ENCODE measurements at regions not wholly inside any gene's neighbourhood (a gene's known extent, or its start where the extent isn't known, plus 50 kb on each side); places are given as distances from the start of the nearest gene placed in this dataset.
"Not testable (repeated sequence)": the region's sequence is repeated elsewhere in the genome, so short reads cannot be mapped to it uniquely, and the experiment has no call there.

DNA sequence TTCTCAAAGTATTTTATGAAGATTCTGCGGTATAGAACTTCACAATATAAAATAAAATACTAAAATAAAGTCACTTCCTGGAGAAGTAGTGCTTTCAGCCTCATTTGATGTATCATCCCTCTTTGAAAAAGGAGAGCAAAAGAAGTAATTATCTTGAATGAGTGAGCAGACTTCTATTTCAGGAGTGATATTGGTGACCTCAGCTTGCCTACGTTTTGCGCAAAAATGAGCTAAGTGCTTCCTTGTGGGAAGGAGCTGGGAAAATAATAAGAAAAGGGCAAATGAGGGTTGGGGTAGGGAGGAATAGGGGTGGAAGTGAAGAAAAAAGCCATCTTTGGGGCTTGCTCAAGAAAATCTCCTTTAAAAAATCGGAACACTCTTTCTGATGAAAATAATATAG lies 1773.6 kb downstream of the OLFM4 start:
- no peak overlapping the region for H3K4me3 ChIP-seq (ENCODE audit: low read length)
- H3K27me3 ChIP-seq (ENCODE audit: insufficient read depth, low read depth, low read length), result no peaks in the 10 kb centered on the region
- no peaks in the 10 kb centered on the region for H3K79me2 ChIP-seq (replicated peaks; ENCODE audit: insufficient read depth, low read length)
- TF ChIP-seq RAD21 (conservative IDR thresholded peaks at IDR 0.05) (no peak), MXI1 (conservative IDR thresholded peaks at IDR 0.05; ENCODE audit: poor library complexity, severe bottlenecking) (no peak), POLR2AphosphoS5 (IDR thresholded peaks at IDR 0.05) (no peak)
- TF ChIP-seq, protein P1, sequence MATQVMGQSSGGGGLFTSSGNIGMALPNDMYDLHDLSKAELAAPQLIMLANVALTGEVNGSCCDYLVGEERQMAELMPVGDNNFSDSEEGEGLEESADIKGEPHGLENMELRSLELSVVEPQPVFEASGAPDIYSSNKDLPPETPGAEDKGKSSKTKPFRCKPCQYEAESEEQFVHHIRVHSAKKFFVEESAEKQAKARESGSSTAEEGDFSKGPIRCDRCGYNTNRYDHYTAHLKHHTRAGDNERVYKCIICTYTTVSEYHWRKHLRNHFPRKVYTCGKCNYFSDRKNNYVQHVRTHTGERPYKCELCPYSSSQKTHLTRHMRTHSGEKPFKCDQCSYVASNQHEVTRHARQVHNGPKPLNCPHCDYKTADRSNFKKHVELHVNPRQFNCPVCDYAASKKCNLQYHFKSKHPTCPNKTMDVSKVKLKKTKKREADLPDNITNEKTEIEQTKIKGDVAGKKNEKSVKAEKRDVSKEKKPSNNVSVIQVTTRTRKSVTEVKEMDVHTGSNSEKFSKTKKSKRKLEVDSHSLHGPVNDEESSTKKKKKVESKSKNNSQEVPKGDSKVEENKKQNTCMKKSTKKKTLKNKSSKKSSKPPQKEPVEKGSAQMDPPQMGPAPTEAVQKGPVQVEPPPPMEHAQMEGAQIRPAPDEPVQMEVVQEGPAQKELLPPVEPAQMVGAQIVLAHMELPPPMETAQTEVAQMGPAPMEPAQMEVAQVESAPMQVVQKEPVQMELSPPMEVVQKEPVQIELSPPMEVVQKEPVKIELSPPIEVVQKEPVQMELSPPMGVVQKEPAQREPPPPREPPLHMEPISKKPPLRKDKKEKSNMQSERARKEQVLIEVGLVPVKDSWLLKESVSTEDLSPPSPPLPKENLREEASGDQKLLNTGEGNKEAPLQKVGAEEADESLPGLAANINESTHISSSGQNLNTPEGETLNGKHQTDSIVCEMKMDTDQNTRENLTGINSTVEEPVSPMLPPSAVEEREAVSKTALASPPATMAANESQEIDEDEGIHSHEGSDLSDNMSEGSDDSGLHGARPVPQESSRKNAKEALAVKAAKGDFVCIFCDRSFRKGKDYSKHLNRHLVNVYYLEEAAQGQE (IDR thresholded peaks at IDR 0.05; ENCODE audit: borderline replicate concordance), result no peak
- H3F3A ChIP-seq (ENCODE audit: insufficient read depth, low read length, poor library complexity, severe bottlenecking), result no peaks in the 10 kb centered on the region
- H3K4me2 ChIP-seq (ENCODE audit: low read length), result no peak overlapping the region
- H3K9me2 ChIP-seq (ENCODE audit: insufficient read depth, low read length), result no peaks in the 10 kb centered on the region
- H2AFZ ChIP-seq (ENCODE audit: low read depth, low read length), result no peak overlapping the region
- H3K9me3 ChIP-seq (ENCODE audit: low read length), result no peaks in the 10 kb centered on the region
- no peaks in the 10 kb centered on the region for H3K36me3 ChIP-seq (ENCODE audit: insufficient read depth, low read length)
- H3K9ac ChIP-seq (ENCODE audit: low read length), result no peak overlapping the region
- no peaks in the 10 kb centered on the region for H4K20me1 ChIP-seq (ENCODE audit: insufficient read depth)
- H3K27ac ChIP-seq (ENCODE audit: low read length), result no peak overlapping the region

DNA sequence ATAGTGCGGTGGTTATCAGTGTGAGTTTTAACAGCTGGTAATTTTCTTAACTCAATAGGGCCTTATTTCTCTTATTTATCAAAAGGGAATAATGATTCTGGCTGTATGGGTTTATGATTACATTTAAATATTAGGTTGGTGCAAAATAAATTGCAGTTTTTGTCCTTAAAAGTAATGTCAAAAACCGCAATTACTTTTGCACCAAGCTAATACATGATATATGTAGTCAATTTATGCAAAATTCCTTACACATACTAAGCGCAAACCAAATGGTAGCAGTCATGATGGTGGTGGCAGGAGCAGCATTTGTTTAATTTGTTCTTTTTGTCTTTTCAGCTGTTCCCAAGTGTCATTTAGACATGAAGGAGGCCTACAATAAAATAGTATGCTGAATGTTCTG lies 1777.1 kb downstream of the OLFM4 start:
- no peaks in the 10 kb centered on the region for H3K9me2 ChIP-seq (ENCODE audit: insufficient read depth, low read length)
- H3K36me3 ChIP-seq (ENCODE audit: insufficient read depth, low read length), result no peaks in the 10 kb centered on the region
- no peaks in the 10 kb centered on the region for H3K79me2 ChIP-seq (replicated peaks; ENCODE audit: insufficient read depth, low read length)
- no peak overlapping the region for H3K4me2 ChIP-seq (ENCODE audit: low read length)
- H2AFZ ChIP-seq (ENCODE audit: low read depth, low read length), result no peak overlapping the region
- H3K4me3 ChIP-seq (ENCODE audit: low read length), result no peak overlapping the region
- no peaks in the 10 kb centered on the region for H4K20me1 ChIP-seq (ENCODE audit: insufficient read depth)
- no peaks in the 10 kb centered on the region for H3F3A ChIP-seq (ENCODE audit: insufficient read depth, low read length, poor library complexity, severe bottlenecking)
- no peaks in the 10 kb centered on the region for H3K9me3 ChIP-seq (ENCODE audit: low read length)
- TF ChIP-seq, protein P1 (IDR thresholded peaks at IDR 0.05; ENCODE audit: borderline replicate concordance), result no peak
- H3K9ac ChIP-seq (ENCODE audit: low read length), result no peak overlapping the region
- no peaks in the 10 kb centered on the region for H3K27me3 ChIP-seq (ENCODE audit: insufficient read depth, low read depth, low read length)
- no peak overlapping the region for H3K27ac ChIP-seq (ENCODE audit: low read length)

DNA sequence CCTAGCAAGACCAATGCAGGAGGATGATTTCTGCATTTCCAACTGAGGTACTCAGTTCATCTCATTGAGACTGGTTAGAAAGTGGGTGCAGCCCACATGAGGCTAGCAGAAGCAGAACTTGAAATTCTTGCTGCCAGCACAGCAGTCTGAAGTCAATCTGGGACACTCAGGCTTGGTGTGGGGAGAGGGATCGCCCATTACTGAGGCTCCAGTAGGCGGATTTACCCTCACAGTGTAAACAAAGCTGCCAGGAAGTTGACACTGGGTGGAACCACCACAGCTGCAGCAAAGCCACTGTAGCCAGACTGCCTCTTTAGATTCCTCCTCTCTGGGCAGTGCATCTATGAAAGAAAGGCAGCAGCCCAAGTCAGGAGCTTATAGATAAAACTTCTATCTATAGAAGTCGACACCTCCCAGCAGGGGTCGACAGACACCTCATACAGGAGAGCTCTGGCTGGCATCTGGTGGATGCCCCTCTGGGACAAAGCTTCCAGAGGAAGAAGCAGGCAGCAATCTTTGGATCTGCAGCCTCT lies 1793.4 kb downstream of the OLFM4 start:
- H3K79me2 ChIP-seq (replicated peaks; ENCODE audit: insufficient read depth, low read length); H3K4me2 ChIP-seq (ENCODE audit: low read length); H3K27ac ChIP-seq (ENCODE audit: low read length); H3K4me3 ChIP-seq (ENCODE audit: low read length); H3K9me2 ChIP-seq (ENCODE audit: insufficient read depth, low read length); H3K9ac ChIP-seq (ENCODE audit: low read length); H3K27me3 ChIP-seq (ENCODE audit: insufficient read depth, low read depth, low read length); H3K36me3 ChIP-seq (ENCODE audit: insufficient read depth, low read length); H4K20me1 ChIP-seq (ENCODE audit: insufficient read depth); H2AFZ ChIP-seq (ENCODE audit: low read depth, low read length); H3K9me3 ChIP-seq (ENCODE audit: low read length); H3F3A ChIP-seq (ENCODE audit: insufficient read depth, low read length, poor library complexity, severe bottlenecking): not testable (repeated sequence)

DNA sequence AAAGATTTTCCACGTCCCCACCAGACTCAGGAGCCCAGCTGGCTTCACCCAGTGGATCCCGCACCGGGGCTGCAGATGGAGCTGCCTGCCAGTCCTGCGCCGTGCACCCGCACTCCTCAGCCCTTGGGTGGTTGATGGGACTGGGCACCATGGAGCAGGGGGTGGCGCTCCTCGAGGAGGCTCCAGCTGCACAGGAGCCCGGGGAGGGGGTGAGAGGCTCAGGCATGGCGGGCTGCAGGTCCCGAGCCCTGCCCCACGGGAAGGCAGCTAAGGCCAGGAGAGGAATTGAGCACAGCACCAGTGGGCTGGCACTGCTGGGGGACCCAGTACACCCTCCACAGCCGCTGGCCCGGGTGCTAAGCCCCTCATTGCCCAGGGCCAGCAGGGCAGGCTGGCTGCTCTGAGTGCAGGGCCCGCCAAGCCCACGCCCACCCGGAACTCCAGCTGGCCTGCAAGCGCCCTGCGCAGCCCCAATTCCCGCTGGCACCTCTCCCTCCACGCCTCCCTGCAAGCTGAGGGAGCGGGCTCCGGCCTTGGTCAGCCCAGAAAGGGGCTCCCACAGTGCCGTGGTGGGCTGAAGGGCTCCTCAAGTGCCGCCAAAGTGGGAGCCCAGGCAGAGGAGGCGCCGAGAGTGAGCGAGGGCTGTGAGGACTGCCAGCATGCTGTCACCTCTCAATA lies 1800.9 kb downstream of the OLFM4 start:
- H3K9me3 ChIP-seq (ENCODE audit: low read length); H3K9me2 ChIP-seq (ENCODE audit: insufficient read depth, low read length); H3F3A ChIP-seq (ENCODE audit: insufficient read depth, low read length, poor library complexity, severe bottlenecking); H3K79me2 ChIP-seq (replicated peaks; ENCODE audit: insufficient read depth, low read length); H3K27ac ChIP-seq (ENCODE audit: low read length); H3K27me3 ChIP-seq (ENCODE audit: insufficient read depth, low read depth, low read length); H3K4me2 ChIP-seq (ENCODE audit: low read length); H2AFZ ChIP-seq (ENCODE audit: low read depth, low read length); H3K9ac ChIP-seq (ENCODE audit: low read length); H4K20me1 ChIP-seq (ENCODE audit: insufficient read depth); H3K4me3 ChIP-seq (ENCODE audit: low read length); H3K36me3 ChIP-seq (ENCODE audit: insufficient read depth, low read length): not testable (repeated sequence)
